GM12878 (cell line): ENCODE measurements at regions not wholly inside any gene's neighbourhood (a gene's known extent, or its start where the extent isn't known, plus 50 kb on each side); places are given as distances from the start of the nearest gene placed in this dataset.

Experiments
- CREB1 ChIP-seq: IDR thresholded peaks from 2 replicates; pipeline ENCODE4 v1.6.1; 2012; ENCODE audit warnings: low read depth, mild to moderate bottlenecking, inconsistent platforms
- EZH2 ChIP-seq: IDR thresholded peaks from 2 replicates; pipeline ENCODE4 v1.6.1; 2012; ENCODE audit warnings: low read depth, mild to moderate bottlenecking, control low read depth, inconsistent platforms, low read length, borderline replicate concordance; ENCODE audit not compliant: control insufficient read depth
- JUNB ChIP-seq: IDR thresholded peaks from 2 replicates; pipeline ENCODE4 v1.6.1; 2016; ENCODE audit warnings: antibody characterized with exemption, mild to moderate bottlenecking
- KAT2A ChIP-seq: conservative IDR thresholded peaks from 2 replicates; pipeline ENCODE4 v1.6.1; 2011; ENCODE audit warnings: low read depth, low read length; ENCODE audit not compliant: control insufficient read depth
- MTA3 ChIP-seq: IDR thresholded peaks from 2 replicates; pipeline ENCODE4 v1.6.1; 2012; ENCODE audit warnings: low read length, inconsistent platforms, borderline replicate concordance
- MYC ChIP-seq: IDR thresholded peaks from 2 replicates; pipeline ENCODE4 v1.6.1; 2011; ENCODE audit warnings: mild to moderate bottlenecking, low read length, moderate library complexity, inconsistent platforms; ENCODE audit not compliant: insufficient read depth, insufficient replicate concordance, insufficient read length, severe bottlenecking
- NRF1 ChIP-seq: conservative IDR thresholded peaks from 2 replicates; pipeline ENCODE4 v1.6.1; 2011; ENCODE audit warnings: mild to moderate bottlenecking, low read depth, low read length, improper control_type of control experiment
- RAD21 ChIP-seq: IDR thresholded peaks from 2 replicates; pipeline ENCODE4 v1.6.1; 2011; ENCODE audit warnings: mild to moderate bottlenecking, low read depth, low read length, moderate library complexity; ENCODE audit not compliant: insufficient read depth
- TF ChIP-seq, protein P1 (sequence below), 3 experiments: IDR thresholded peaks in 2 of 3; conservative IDR thresholded peaks in 1 of 3; 2 replicates each; pipeline ENCODE4 v1.5.1; 2011; ENCODE audit warnings: low read depth in 3 of 3, low read length in 3 of 3, mild to moderate bottlenecking in 3 of 3, control low read depth in 2 of 3, moderate library complexity in 2 of 3, inconsistent platforms in 1 of 3, mixed read lengths in 1 of 3; ENCODE audit not compliant: control insufficient read depth in 2 of 3, insufficient read depth in 1 of 3; ENCODE audit errors: extremely low read depth in 1 of 3
- TF ChIP-seq, protein P2 (sequence below): fragments of 450-650 bp; formaldehyde crosslinking; IDR thresholded peaks from 2 replicates; pipeline ENCODE4 v1.4.0; 2020; ENCODE audit warnings: mild to moderate bottlenecking, moderate library complexity

DNA sequence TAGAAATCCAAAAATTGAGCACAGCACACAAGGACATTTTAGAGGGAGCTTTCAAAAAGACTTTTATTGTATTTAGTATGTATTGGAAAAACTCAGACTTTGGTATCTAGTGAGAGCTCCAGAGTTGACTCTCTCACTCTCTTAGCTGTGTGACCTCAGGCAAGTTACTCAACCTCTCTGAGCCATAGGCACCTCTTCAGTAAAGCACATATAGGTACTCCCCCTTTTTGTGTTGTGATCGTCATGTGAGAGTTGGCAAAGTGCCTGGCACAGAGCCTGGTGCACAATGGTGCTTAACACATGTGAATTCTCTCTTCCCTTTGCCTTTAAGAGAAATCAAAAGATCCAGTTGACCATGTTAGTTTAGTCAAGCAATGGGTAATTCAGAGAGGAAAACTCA is 186.2 kb downstream of the TMEM38B start:
- TF ChIP-seq MYC = no peak
- TF ChIP-seq JUNB = no peak
- TF ChIP-seq MTA3 = no peak
- TF ChIP-seq, protein P1, sequence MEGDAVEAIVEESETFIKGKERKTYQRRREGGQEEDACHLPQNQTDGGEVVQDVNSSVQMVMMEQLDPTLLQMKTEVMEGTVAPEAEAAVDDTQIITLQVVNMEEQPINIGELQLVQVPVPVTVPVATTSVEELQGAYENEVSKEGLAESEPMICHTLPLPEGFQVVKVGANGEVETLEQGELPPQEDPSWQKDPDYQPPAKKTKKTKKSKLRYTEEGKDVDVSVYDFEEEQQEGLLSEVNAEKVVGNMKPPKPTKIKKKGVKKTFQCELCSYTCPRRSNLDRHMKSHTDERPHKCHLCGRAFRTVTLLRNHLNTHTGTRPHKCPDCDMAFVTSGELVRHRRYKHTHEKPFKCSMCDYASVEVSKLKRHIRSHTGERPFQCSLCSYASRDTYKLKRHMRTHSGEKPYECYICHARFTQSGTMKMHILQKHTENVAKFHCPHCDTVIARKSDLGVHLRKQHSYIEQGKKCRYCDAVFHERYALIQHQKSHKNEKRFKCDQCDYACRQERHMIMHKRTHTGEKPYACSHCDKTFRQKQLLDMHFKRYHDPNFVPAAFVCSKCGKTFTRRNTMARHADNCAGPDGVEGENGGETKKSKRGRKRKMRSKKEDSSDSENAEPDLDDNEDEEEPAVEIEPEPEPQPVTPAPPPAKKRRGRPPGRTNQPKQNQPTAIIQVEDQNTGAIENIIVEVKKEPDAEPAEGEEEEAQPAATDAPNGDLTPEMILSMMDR (IDR thresholded peaks at IDR 0.05 in 2 of 3, conservative IDR thresholded peaks at IDR 0.05 in 1 of 3; ENCODE audit: control insufficient read depth in 2 of 3, extremely low read depth in 1 of 3, insufficient read depth in 1 of 3, low read depth in 3 of 3, low read length in 3 of 3) = no peak
- TF ChIP-seq RAD21 = no peak
- no peak for TF ChIP-seq KAT2A
- no peak for TF ChIP-seq EZH2
- no peak for TF ChIP-seq NRF1
- no peak for TF ChIP-seq CREB1
- TF ChIP-seq, protein P2, sequence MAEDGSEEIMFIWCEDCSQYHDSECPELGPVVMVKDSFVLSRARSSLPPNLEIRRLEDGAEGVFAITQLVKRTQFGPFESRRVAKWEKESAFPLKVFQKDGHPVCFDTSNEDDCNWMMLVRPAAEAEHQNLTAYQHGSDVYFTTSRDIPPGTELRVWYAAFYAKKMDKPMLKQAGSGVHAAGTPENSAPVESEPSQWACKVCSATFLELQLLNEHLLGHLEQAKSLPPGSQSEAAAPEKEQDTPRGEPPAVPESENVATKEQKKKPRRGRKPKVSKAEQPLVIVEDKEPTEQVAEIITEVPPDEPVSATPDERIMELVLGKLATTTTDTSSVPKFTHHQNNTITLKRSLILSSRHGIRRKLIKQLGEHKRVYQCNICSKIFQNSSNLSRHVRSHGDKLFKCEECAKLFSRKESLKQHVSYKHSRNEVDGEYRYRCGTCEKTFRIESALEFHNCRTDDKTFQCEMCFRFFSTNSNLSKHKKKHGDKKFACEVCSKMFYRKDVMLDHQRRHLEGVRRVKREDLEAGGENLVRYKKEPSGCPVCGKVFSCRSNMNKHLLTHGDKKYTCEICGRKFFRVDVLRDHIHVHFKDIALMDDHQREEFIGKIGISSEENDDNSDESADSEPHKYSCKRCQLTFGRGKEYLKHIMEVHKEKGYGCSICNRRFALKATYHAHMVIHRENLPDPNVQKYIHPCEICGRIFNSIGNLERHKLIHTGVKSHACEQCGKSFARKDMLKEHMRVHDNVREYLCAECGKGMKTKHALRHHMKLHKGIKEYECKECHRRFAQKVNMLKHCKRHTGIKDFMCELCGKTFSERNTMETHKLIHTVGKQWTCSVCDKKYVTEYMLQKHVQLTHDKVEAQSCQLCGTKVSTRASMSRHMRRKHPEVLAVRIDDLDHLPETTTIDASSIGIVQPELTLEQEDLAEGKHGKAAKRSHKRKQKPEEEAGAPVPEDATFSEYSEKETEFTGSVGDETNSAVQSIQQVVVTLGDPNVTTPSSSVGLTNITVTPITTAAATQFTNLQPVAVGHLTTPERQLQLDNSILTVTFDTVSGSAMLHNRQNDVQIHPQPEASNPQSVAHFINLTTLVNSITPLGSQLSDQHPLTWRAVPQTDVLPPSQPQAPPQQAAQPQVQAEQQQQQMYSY (CRISPR knock-in tag) = no peak
